ENCODE measurements at regions not wholly inside any gene's neighbourhood (a gene's known extent, or its start where the extent isn't known, plus 50 kb on each side); places are given as distances from the start of the nearest gene placed in this dataset.

- H3K4me3 ChIP-seq (ENCODE audit: low read depth, low read length), result no peak overlapping the region
- no peak for TF ChIP-seq CTCF (conservative IDR thresholded peaks at IDR 0.05; ENCODE audit: low read depth, low read length)
- no peak for DNase-seq (ENCODE audit: low read depth)
Measured at GRCh38 chr4:129232589-129233337, 136.8 kb downstream of the C4orf33 start.

GRCh38 chr4:129233691-129234090 is 137.7 kb downstream of the C4orf33 start:
- no peak for TF ChIP-seq CTCF (conservative IDR thresholded peaks at IDR 0.05; ENCODE audit: low read depth, low read length)
- DNase-seq (ENCODE audit: low read depth), result no peak
- no peak overlapping the region for H3K4me3 ChIP-seq (ENCODE audit: low read depth, low read length)

- DNase-seq (ENCODE audit: low read depth), result no peak
- no peak for TF ChIP-seq CTCF (conservative IDR thresholded peaks at IDR 0.05; ENCODE audit: low read depth, low read length)
- no peak overlapping the region for H3K4me3 ChIP-seq (ENCODE audit: low read depth, low read length)
Measured at GRCh38 chr4:129236351-129236750, 140.4 kb downstream of the C4orf33 start.

- peak; percentile 66 for DNase-seq (ENCODE audit: low read depth)
- no peak for TF ChIP-seq CTCF (conservative IDR thresholded peaks at IDR 0.05; ENCODE audit: low read depth, low read length)
- H3K4me3 ChIP-seq (ENCODE audit: low read depth, low read length), result no peak overlapping the region
Measured at GRCh38 chr4:129239088-129239487, 143.1 kb downstream of the C4orf33 start.

DNA sequence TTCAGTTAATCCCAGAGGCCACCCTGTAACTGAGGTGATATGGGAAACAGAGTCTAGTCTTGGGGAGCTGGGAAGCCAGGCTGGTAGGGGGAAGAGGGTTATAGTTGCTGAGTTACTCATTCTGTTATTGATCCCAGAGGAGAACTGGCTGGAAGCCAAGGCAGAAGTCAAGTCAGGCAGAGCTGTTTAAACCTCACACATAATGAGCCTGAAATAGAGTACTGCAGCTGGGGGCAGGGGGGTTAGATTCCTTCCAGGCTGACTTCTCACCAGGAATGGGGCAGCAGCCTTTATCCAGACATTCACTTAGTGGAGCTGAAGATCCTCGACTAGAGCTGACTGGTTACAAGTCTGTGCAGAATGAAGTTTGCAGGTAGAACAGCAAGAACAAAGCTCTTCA is 144.9 kb downstream of the C4orf33 start:
- peak; percentile 32 for DNase-seq (ENCODE audit: low read depth)
- H3K4me3 ChIP-seq (ENCODE audit: low read depth, low read length), result no peak overlapping the region
- TF ChIP-seq CTCF (conservative IDR thresholded peaks at IDR 0.05; ENCODE audit: low read depth, low read length), result no peak

DNA sequence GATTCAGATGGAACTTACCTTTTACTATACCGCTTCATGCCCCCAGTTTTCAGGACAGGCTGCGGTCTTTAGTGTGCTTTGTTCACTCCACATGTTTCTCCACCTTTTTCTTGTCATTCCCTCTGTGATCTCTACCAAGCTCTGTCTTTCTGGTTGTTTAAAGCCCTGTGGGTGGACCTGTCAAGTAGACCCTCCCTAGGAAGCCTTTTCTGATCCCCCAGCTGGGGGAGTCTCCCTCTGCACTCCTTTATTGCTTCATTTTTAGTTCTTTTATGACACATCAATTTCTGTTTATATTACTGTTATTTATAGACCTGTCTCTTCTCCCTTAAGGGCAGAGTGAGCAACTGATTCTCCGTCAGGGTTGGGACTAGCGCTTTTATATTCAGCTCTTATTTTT is 150.2 kb downstream of the C4orf33 start:
- no peak overlapping the region for H3K4me3 ChIP-seq (ENCODE audit: low read depth, low read length)
- TF ChIP-seq CTCF (conservative IDR thresholded peaks at IDR 0.05; ENCODE audit: low read depth, low read length), result no peak
- no peak for DNase-seq (ENCODE audit: low read depth)

DNA sequence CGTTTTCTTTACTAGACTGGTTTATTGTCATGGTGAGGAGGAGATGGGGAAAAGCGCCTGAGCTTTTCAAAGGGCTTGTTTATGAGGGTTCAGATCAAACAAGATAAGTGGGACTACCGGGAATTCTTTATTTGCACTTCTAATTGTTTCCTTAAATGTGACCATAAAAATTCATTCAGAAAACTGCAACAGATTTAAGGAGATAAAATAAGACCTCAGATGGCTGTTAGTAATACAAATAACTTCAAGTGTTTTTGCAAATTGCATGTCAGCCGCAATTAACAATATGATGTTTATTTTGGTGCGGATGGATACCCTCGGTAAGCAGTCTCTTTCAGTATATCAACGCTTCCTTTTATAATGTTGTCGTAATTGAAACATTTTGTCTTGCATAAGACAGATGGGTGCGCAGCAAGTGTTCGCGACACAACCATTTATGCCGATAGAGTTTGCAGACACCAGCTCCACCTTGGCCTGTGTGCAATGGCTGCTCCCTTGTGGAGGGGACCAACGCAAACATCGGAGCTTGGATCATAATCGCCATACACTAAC is 151.0 kb downstream of the C4orf33 start:
- no peak for DNase-seq (ENCODE audit: low read depth)
- H3K4me3 ChIP-seq (ENCODE audit: low read depth, low read length), result no peak overlapping the region
- TF ChIP-seq CTCF (conservative IDR thresholded peaks at IDR 0.05; ENCODE audit: low read depth, low read length), result no peak

All from choroid plexus epithelial cell (primary cell).